GM12892 (cell line): ENCODE measurements at regions not wholly inside any gene's neighbourhood (a gene's known extent, or its start where the extent isn't known, plus 50 kb on each side); places are given as distances from the start of the nearest gene placed in this dataset.

Experiments used
- POLR2A ChIP-seq: IDR thresholded peaks from 2 replicates; pipeline ENCODE4 v1.6.1; 2011; ENCODE audit warnings: low read depth, low read length, control low read depth
- TAF1 ChIP-seq: IDR thresholded peaks from 2 replicates; pipeline ENCODE4 v1.6.1; 2011; ENCODE audit warnings: low read depth, mild to moderate bottlenecking, control low read depth, low read length, borderline replicate concordance

DNA sequence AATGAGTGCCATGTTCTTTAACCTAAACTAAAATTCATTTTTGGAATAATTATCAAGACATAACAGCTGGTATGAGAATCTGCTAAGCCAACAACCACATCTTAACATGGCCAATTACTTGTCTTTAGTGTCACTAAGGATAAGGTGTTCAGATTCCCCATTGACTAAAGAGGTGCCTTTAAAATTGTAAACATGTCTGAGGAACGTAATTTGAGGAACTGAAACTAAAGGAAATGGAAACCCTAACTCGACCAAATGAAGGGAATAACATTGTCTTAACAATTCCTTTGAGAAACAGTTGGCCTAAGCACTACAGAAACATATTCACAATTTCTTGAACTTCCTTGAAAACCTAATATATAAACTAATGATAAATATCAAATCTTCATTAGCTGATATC lies 355.4 kb upstream of the GULP1 start:
- no peak for TF ChIP-seq POLR2A
- no peak for TF ChIP-seq TAF1
